ENCODE measurements at regions not wholly inside any gene's neighbourhood (a gene's known extent, or its start where the extent isn't known, plus 50 kb on each side); places are given as distances from the start of the nearest gene placed in this dataset.

GRCh38 chr10:33510206-33510605 is 175.7 kb upstream of the NRP1 start:
- Histone ChIP-seq H3K4me1 (peaks cover 8% of the 10 kb centered on the region), H3K4me3 (no peak overlapping the region), H3K27ac (no peak overlapping the region), H3K36me3 (no peaks in the 10 kb centered on the region), H3K27me3 (ENCODE audit: low read depth) (no peaks in the 10 kb centered on the region), H3K9me3 (no peaks in the 10 kb centered on the region)
- DNase-seq (no peak), ATAC-seq (no peak)
- TF ChIP-seq, protein P1, sequence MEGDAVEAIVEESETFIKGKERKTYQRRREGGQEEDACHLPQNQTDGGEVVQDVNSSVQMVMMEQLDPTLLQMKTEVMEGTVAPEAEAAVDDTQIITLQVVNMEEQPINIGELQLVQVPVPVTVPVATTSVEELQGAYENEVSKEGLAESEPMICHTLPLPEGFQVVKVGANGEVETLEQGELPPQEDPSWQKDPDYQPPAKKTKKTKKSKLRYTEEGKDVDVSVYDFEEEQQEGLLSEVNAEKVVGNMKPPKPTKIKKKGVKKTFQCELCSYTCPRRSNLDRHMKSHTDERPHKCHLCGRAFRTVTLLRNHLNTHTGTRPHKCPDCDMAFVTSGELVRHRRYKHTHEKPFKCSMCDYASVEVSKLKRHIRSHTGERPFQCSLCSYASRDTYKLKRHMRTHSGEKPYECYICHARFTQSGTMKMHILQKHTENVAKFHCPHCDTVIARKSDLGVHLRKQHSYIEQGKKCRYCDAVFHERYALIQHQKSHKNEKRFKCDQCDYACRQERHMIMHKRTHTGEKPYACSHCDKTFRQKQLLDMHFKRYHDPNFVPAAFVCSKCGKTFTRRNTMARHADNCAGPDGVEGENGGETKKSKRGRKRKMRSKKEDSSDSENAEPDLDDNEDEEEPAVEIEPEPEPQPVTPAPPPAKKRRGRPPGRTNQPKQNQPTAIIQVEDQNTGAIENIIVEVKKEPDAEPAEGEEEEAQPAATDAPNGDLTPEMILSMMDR (IDR thresholded peaks at IDR 0.05) = no peak
- intact Hi-C loops (cut with DNase I) = no loop called here

DNA sequence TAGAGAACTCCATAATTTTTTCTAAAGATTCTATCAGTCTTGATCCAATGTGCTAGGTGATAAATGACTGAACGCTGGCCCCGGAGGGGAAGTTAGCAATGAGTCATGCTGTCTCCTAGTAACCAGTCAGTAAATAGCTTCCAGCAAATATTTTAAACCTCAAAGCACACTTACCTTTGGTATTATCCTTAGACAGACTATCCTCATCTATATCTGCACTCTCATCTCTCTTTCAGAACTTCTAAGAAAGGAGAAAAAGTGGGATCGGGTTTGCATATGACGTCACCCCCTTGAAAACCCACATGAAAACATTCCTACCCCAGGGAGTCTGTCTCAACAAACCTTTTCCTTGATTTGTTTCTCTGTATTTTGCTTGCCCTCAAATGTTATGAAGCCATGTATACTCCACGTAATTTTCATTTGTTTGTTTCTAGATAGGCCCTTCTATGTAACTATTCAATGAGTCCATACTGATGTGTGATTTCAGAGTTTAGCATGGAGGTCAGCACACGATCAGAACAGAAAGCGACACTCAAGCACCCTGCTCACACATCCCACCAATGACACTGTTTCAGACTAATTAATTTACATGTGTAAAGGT is 174.9 kb upstream of the NRP1 start:
- no peak overlapping the region for H3K27ac ChIP-seq
- TF ChIP-seq, protein P1 (IDR thresholded peaks at IDR 0.05) = no peak

DNA sequence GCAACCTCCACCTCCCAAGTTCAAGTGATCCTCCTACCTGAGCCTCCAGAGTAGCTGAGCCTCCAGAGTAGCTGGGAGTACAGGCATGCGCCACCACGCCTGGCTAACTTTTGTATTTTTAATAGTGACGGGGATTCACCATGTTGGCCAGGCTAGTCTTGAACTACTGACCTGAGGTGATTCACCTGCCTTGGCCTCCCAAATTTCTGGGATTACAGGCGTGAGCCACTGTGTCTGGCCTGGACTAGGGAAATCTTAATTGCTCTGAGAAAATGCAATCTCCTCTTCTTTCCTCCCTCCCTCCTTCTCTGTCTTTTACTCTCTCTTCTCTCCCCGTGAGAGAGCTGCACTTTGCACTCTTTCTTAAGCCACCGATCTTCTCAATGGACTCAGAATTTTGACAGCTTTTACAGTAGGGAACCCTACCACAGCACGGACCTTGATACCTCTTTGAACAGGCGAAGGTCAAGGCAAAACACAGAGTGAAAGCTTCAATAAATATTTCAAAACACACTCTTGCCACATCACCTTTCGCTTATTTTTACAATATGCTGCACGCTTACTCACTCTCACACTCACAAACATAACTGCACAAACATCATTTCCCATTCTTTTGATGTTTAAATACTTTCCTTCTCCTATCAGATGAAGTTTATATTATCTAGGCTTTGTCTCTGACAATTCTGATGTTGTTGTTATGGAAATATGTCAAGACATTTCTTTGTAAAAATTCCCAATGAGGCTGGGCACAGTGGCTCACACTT is 173.4 kb upstream of the NRP1 start:
- TF ChIP-seq, protein P1 (IDR thresholded peaks at IDR 0.05) = no peak
- DNase-seq (no peak), ATAC-seq (peak; percentile 25 to 67)
- no peak overlapping the region for H3K4me3 ChIP-seq
- no peaks in the 10 kb centered on the region for H3K36me3 ChIP-seq
- intact Hi-C loops (cut with DNase I) = no loop called here
- H3K4me1 ChIP-seq = peaks cover 8% of the 10 kb centered on the region
- no peaks in the 10 kb centered on the region for H3K27me3 ChIP-seq (ENCODE audit: low read depth)
- H3K9me3 ChIP-seq = no peaks in the 10 kb centered on the region
- peak overlapping the region; percentile 18 for H3K27ac ChIP-seq

More for the DNA sequence above, 174.9 kb upstream of the NRP1 start:
- no peaks in the 10 kb centered on the region for H3K36me3 ChIP-seq
- peak; percentile 85 to 93 for ATAC-seq
- H3K4me3 ChIP-seq = no peak overlapping the region
- H3K27me3 ChIP-seq (ENCODE audit: low read depth) = no peaks in the 10 kb centered on the region
- H3K9me3 ChIP-seq = no peaks in the 10 kb centered on the region
- peaks cover 8% of the 10 kb centered on the region for H3K4me1 ChIP-seq
- DNase-seq = peak; percentile 57
- intact Hi-C loops (cut with DNase I) = no loop called here

DNA sequence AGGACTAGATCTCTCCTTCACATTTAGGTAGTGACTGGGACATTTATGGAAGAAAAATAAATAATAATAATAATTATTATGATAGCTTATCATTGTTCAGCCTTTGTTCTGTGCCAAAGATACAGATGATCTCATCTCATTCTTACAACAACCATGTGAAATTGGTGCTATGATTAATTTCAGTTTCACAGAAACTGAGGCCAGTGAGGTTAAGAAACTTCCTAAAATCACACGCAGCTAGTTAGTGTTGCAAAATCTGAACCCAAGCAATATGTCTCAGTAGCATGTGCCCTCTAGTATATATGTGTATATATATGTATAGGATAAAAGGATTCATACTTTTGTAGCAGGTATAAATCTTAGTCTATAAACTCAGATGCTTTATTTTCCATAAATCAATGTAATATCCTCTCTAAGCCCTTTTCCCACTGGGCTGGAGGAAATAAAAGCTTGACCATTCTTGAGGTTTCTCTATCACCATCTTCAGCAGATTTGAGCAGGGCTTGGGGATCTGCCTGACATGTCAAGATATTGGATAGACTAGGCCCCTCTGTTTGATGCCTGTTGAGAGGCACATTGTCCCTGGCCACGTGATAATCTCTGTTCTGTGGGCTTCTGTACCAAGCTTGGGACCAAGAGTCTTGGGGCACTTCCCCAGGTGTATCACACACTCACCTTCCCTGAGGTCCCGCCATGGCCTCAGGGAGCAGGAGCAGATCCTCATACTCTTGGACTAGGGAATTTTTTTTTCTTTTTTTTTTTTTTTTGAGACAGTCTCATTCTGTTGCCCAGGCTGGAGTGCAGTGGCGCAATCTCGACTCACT is 172.6 kb upstream of the NRP1 start:
- H3K27ac ChIP-seq = no peak overlapping the region
- TF ChIP-seq, protein P1 (IDR thresholded peaks at IDR 0.05) = no peak

DNA sequence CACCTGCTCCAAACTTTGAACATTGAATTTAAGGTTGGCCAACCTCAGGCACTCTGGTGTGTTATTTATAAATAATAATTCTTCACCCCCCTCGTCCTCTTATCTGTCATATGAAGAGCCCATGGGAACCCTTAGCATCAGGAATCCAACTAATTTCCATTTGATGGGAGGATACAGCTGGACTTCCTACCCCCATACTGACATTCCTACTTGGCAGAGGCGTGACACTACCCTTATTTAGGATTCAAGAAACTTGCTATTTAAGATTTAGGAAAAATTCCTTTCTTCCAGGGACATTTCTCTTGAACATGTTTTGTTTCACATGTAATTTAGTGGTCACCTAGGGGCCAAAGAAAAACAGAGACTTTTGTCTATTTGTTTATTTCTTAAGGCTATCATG is 171.9 kb upstream of the NRP1 start:
- no peaks in the 10 kb centered on the region for H3K9me3 ChIP-seq
- no peak overlapping the region for H3K27ac ChIP-seq
- intact Hi-C loops (cut with DNase I) = no loop called here
- H3K36me3 ChIP-seq = no peaks in the 10 kb centered on the region
- H3K4me1 ChIP-seq = peaks cover 8% of the 10 kb centered on the region
- H3K4me3 ChIP-seq = no peak overlapping the region
- no peaks in the 10 kb centered on the region for H3K27me3 ChIP-seq (ENCODE audit: low read depth)
- DNase-seq (no peak), ATAC-seq (no peak)
- TF ChIP-seq, protein P1 (IDR thresholded peaks at IDR 0.05) = no peak

More for the DNA sequence above, 172.6 kb upstream of the NRP1 start:
- no peaks in the 10 kb centered on the region for H3K27me3 ChIP-seq (ENCODE audit: low read depth)
- no peaks in the 10 kb centered on the region for H3K36me3 ChIP-seq
- H3K9me3 ChIP-seq = no peaks in the 10 kb centered on the region
- DNase-seq (no peak), ATAC-seq (peak; percentile 40 to 48)
- intact Hi-C loops (cut with DNase I) = no loop called here
- H3K4me3 ChIP-seq = no peak overlapping the region
- H3K4me1 ChIP-seq = peaks cover 8% of the 10 kb centered on the region

Data from lower lobe of right lung (tissue), 2 donors.